PC-3 (cell line): ENCODE measurements at regions not wholly inside any gene's neighbourhood (a gene's known extent, or its start where the extent isn't known, plus 50 kb on each side); places are given as distances from the start of the nearest gene placed in this dataset.

Source experiments
- EZH2 ChIP-seq: fragments of 300-600 bp; sonication (generic); IDR thresholded peaks from one replicate; pipeline ENCODE4 v1.6.1; 2017; ENCODE audit warnings: antibody characterized with exemption, mild to moderate bottlenecking, low read length; ENCODE audit not compliant: unreplicated experiment
- TF ChIP-seq, protein P1 (sequence below): fragments of 300-600 bp; sonication (generic); conservative IDR thresholded peaks from 2 replicates; pipeline ENCODE4 v1.5.1; 2017; ENCODE audit warnings: antibody characterized with exemption, low read depth, mild to moderate bottlenecking, low read length

DNA sequence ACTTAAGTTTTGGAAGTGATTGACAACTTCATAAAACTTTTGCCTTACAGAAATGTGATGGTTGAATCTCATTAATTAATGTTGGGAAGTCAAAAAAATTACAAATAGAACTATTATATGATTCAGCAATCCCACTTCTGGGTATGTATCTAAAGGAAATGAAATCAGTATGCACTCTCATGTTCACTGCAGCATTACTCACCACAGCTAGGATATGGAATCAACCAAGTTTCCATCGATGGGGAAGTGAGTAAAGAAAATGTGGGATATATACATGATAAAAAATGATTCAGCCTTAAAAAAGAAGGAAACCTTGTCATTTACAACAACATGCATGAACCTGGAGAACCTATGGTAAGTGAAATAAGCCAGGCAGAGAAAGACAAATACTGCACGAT is 112.4 kb upstream of the WDR75 start:
- TF ChIP-seq, protein P1, sequence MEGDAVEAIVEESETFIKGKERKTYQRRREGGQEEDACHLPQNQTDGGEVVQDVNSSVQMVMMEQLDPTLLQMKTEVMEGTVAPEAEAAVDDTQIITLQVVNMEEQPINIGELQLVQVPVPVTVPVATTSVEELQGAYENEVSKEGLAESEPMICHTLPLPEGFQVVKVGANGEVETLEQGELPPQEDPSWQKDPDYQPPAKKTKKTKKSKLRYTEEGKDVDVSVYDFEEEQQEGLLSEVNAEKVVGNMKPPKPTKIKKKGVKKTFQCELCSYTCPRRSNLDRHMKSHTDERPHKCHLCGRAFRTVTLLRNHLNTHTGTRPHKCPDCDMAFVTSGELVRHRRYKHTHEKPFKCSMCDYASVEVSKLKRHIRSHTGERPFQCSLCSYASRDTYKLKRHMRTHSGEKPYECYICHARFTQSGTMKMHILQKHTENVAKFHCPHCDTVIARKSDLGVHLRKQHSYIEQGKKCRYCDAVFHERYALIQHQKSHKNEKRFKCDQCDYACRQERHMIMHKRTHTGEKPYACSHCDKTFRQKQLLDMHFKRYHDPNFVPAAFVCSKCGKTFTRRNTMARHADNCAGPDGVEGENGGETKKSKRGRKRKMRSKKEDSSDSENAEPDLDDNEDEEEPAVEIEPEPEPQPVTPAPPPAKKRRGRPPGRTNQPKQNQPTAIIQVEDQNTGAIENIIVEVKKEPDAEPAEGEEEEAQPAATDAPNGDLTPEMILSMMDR: no peak
- no peak for TF ChIP-seq EZH2
